ENCODE measurements at regions not wholly inside any gene's neighbourhood (a gene's known extent, or its start where the extent isn't known, plus 50 kb on each side); places are given as distances from the start of the nearest gene placed in this dataset.

DNA sequence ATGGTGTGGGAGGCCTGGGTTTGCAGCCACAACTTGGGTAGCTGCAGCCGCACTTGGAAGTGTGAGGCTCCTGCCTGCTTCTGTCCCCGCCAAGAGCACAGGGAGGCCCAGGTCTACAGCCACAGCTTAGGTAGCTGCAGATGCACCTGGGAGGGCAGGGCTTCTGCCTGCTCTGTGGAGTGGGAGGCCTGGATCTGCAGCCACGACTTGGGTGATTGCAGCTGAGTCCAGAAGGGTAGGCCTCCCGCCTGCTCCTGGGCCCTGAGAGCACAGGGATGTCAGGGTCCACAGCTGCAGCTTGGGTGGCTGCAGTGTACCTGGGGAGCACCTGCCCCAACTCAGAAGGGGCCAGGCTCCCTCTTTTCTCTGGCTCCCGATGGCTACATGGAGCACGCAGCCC lies 287.3 kb downstream of the AEBP2 start:
- TF ChIP-seq, protein P1, sequence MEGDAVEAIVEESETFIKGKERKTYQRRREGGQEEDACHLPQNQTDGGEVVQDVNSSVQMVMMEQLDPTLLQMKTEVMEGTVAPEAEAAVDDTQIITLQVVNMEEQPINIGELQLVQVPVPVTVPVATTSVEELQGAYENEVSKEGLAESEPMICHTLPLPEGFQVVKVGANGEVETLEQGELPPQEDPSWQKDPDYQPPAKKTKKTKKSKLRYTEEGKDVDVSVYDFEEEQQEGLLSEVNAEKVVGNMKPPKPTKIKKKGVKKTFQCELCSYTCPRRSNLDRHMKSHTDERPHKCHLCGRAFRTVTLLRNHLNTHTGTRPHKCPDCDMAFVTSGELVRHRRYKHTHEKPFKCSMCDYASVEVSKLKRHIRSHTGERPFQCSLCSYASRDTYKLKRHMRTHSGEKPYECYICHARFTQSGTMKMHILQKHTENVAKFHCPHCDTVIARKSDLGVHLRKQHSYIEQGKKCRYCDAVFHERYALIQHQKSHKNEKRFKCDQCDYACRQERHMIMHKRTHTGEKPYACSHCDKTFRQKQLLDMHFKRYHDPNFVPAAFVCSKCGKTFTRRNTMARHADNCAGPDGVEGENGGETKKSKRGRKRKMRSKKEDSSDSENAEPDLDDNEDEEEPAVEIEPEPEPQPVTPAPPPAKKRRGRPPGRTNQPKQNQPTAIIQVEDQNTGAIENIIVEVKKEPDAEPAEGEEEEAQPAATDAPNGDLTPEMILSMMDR (IDR thresholded peaks at IDR 0.05; ENCODE audit: low read depth, low read length, missing input control), result no peak
- TF ChIP-seq YY1 (IDR thresholded peaks at IDR 0.05) (no peak), GABPA (IDR thresholded peaks at IDR 0.05 in 1 of 2, conservative IDR thresholded peaks at IDR 0.05 in 1 of 2) (no peak), RXRA (IDR thresholded peaks at IDR 0.05) (no peak), FOXA1 (IDR thresholded peaks at IDR 0.05) (no peak)
- TF ChIP-seq, protein P2, sequence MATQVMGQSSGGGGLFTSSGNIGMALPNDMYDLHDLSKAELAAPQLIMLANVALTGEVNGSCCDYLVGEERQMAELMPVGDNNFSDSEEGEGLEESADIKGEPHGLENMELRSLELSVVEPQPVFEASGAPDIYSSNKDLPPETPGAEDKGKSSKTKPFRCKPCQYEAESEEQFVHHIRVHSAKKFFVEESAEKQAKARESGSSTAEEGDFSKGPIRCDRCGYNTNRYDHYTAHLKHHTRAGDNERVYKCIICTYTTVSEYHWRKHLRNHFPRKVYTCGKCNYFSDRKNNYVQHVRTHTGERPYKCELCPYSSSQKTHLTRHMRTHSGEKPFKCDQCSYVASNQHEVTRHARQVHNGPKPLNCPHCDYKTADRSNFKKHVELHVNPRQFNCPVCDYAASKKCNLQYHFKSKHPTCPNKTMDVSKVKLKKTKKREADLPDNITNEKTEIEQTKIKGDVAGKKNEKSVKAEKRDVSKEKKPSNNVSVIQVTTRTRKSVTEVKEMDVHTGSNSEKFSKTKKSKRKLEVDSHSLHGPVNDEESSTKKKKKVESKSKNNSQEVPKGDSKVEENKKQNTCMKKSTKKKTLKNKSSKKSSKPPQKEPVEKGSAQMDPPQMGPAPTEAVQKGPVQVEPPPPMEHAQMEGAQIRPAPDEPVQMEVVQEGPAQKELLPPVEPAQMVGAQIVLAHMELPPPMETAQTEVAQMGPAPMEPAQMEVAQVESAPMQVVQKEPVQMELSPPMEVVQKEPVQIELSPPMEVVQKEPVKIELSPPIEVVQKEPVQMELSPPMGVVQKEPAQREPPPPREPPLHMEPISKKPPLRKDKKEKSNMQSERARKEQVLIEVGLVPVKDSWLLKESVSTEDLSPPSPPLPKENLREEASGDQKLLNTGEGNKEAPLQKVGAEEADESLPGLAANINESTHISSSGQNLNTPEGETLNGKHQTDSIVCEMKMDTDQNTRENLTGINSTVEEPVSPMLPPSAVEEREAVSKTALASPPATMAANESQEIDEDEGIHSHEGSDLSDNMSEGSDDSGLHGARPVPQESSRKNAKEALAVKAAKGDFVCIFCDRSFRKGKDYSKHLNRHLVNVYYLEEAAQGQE (IDR thresholded peaks at IDR 0.05), result no peak
- TF ChIP-seq, protein P3, sequence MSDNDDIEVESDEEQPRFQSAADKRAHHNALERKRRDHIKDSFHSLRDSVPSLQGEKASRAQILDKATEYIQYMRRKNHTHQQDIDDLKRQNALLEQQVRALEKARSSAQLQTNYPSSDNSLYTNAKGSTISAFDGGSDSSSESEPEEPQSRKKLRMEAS (IDR thresholded peaks at IDR 0.05), result no peak
